ENCODE measurements at regions not wholly inside any gene's neighbourhood (a gene's known extent, or its start where the extent isn't known, plus 50 kb on each side); places are given as distances from the start of the nearest gene placed in this dataset.

GRCh38 chr16:82524976-82525375 is 101.8 kb upstream of the CDH13 start:
- TF ChIP-seq, protein P1, sequence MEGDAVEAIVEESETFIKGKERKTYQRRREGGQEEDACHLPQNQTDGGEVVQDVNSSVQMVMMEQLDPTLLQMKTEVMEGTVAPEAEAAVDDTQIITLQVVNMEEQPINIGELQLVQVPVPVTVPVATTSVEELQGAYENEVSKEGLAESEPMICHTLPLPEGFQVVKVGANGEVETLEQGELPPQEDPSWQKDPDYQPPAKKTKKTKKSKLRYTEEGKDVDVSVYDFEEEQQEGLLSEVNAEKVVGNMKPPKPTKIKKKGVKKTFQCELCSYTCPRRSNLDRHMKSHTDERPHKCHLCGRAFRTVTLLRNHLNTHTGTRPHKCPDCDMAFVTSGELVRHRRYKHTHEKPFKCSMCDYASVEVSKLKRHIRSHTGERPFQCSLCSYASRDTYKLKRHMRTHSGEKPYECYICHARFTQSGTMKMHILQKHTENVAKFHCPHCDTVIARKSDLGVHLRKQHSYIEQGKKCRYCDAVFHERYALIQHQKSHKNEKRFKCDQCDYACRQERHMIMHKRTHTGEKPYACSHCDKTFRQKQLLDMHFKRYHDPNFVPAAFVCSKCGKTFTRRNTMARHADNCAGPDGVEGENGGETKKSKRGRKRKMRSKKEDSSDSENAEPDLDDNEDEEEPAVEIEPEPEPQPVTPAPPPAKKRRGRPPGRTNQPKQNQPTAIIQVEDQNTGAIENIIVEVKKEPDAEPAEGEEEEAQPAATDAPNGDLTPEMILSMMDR (IDR thresholded peaks at IDR 0.05; ENCODE audit: low read depth, low read length): no peak
- DNase-seq: no peak

DNA sequence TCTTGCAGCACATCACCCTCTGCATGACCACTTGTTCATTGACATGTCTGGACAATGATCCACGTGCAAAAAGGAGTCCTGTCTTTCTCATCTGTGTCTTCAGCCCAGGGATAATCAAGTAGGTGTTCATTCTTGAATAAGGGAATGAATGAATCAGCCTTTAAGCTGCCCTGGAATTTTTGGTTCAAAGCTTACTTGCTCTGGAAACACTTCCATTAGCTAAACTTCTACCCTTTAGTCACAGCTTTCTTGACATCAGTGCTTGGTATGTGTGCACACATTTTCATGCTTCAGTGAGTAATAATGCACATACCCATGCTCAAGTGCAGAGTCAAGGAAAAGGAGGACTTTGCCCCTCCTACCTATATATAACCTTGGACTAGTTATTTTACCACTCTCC is 103.0 kb upstream of the CDH13 start:
- Histone ChIP-seq H3K9me3 (no peaks in the 10 kb centered on the region; the same call in 1 of the 2 replicates), H3K4me1 (no peaks in the 10 kb centered on the region), H3K4me3 (ENCODE audit: low read depth, low read length) (no peak overlapping the region), H3K36me3 (no peaks in the 10 kb centered on the region), H3K27me3 (no peaks in the 10 kb centered on the region)
- no peak for DNase-seq
- TF ChIP-seq, protein P1 (IDR thresholded peaks at IDR 0.05; ENCODE audit: low read depth, low read length): no peak

More at GRCh38 chr16:82524976-82525375, 101.8 kb upstream of the CDH13 start:
- Histone ChIP-seq H3K36me3 (no peaks in the 10 kb centered on the region), H3K4me1 (no peaks in the 10 kb centered on the region), H3K9me3 (no peaks in the 10 kb centered on the region; the same call in 1 of the 2 replicates), H3K27me3 (no peaks in the 10 kb centered on the region), H3K4me3 (ENCODE audit: low read depth, low read length) (no peak overlapping the region)

DNA sequence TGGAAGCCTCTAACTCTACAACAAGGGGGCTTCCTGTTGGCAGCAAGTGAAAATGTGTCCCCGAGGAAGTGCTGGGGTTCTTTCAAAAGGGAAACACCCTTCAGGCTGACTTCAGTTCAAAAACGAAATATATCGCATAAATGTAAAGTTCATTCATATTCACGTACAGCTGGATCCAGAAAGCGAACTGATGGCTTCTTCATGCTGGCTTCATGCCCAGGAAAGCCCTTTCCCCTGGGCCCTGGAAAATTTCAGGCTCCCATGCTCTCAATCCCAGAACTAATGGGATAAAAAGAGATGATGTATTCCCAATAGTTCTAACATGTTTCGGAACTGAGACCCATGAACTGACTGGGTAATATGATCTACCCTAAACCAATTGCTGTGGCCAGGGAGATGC is 104.7 kb upstream of the CDH13 start:
- TF ChIP-seq, protein P1 (IDR thresholded peaks at IDR 0.05; ENCODE audit: low read depth, low read length): no peak
- no peaks in the 10 kb centered on the region for H3K36me3 ChIP-seq
- DNase-seq: no peak
- H3K27me3 ChIP-seq: no peaks in the 10 kb centered on the region
- no peaks in the 10 kb centered on the region; the same call in 1 of the 2 replicates for H3K9me3 ChIP-seq
- H3K4me1 ChIP-seq: no peaks in the 10 kb centered on the region
- H3K4me3 ChIP-seq (ENCODE audit: low read depth, low read length): no peak overlapping the region

GRCh38 chr16:82518811-82519210 is 108.0 kb upstream of the CDH13 start:
- DNase-seq: no peak
- TF ChIP-seq, protein P1 (IDR thresholded peaks at IDR 0.05; ENCODE audit: low read depth, low read length): no peak
- Histone ChIP-seq H3K4me3 (ENCODE audit: low read depth, low read length) (no peak overlapping the region), H3K36me3 (no peaks in the 10 kb centered on the region), H3K4me1 (no peaks in the 10 kb centered on the region), H3K27me3 (no peaks in the 10 kb centered on the region), H3K9me3 (no peaks in the 10 kb centered on the region; the same call in 1 of the 2 replicates)

DNA sequence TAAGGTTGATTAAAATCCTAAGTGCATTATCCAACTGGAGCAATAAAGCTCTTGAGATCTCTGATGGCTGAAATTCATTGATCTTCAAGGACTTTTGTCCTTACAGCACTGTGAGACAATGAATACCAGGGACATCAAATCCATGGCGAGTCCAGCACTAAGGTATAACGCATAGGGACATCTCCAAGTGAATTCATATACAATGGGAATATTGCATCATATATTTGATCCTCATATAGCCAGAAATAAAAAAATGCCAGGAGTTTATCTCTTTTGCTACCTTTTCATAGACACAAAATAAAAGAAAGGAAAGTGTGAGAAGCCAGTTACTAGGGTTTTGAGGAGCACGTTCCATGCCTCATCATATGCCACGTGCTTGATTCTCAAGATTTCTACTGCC is 112.5 kb upstream of the CDH13 start:
- TF ChIP-seq, protein P1 (IDR thresholded peaks at IDR 0.05; ENCODE audit: low read depth, low read length): no peak
- no peaks in the 10 kb centered on the region for H3K9me3 ChIP-seq
- H3K36me3 ChIP-seq: no peaks in the 10 kb centered on the region
- H3K4me3 ChIP-seq (ENCODE audit: low read depth, low read length): no peak overlapping the region
- H3K27me3 ChIP-seq: no peaks in the 10 kb centered on the region
- H3K4me1 ChIP-seq: no peaks in the 10 kb centered on the region
- no peak for DNase-seq

DNA sequence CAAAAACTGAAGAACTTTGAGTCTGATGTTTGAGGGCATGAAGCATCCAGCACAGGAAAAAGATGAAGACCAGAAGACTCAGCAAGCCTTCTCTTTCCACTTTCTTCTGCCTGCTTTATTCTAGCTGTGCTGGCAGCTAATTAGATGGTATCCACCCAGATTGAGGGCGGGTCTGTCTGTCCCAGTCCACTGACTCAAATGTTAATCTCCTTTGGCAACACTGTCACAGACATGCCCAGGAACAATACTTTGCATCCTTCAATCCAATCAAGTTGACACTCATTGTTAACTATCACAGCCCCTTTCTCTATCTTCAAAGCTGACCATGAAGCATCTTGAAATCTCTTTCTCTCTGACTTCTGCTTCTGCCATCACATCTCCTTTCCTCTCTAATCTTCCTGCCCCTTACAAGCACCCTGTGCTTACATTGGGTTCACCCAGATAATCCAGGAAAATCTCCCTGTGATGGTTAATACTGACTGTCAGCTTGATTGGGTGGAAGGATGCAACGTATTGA is 115.9 kb upstream of the CDH13 start:
- peaks cover 2% of the 10 kb centered on the region; the same call in 1 of the 2 replicates for H3K9me3 ChIP-seq
- DNase-seq: no peak
- TF ChIP-seq, protein P1 (IDR thresholded peaks at IDR 0.05; ENCODE audit: low read depth, low read length): no peak
- no peak overlapping the region for H3K4me3 ChIP-seq (ENCODE audit: low read depth, low read length)
- no peaks in the 10 kb centered on the region for H3K27me3 ChIP-seq
- no peaks in the 10 kb centered on the region for H3K4me1 ChIP-seq
- no peaks in the 10 kb centered on the region for H3K36me3 ChIP-seq
